Uterus (tissue), 2 donors: ENCODE measurements at regions not wholly inside any gene's neighbourhood (a gene's known extent, or its start where the extent isn't known, plus 50 kb on each side); places are given as distances from the start of the nearest gene placed in this dataset.

Experiments used
- CTCF ChIP-seq, 4 experiments: fragments of 200-600 bp in 2 of 4; fragments of 450-650 bp in 2 of 4; sonication (generic) in 2 of 4; IDR thresholded peaks; one replicate each; pipeline ENCODE4 v1.5.1; 2016 to 2019; ENCODE audit warnings: antibody characterized with exemption in 4 of 4, mild to moderate bottlenecking in 2 of 4, moderate library complexity in 1 of 4
- POLR2A ChIP-seq, 2 donors: fragments of 450-650 bp; IDR thresholded peaks; one replicate each; pipeline ENCODE4 v1.6.1; 2016; ENCODE audit warnings: antibody characterized with exemption in 2 of 2, mild to moderate bottlenecking in 1 of 2, moderate library complexity in 1 of 2

GRCh38 chr21:35696644-35697043 is 363.7 kb downstream of the SETD4 start:
- TF ChIP-seq CTCF (IDR thresholded peaks at IDR 0.05), result no peak
- no peak for TF ChIP-seq POLR2A (IDR thresholded peaks at IDR 0.05)
